Thoracic aorta (tissue), 2 donors: ENCODE measurements at regions not wholly inside any gene's neighbourhood (a gene's known extent, or its start where the extent isn't known, plus 50 kb on each side); places are given as distances from the start of the nearest gene placed in this dataset.
"Not testable (repeated sequence)": the region's sequence is repeated elsewhere in the genome, so short reads cannot be mapped to it uniquely, and the experiment has no call there.

Experiments used
- ATAC-seq: fragments of 150-250 bp; one replicate; pipeline ENCODE4 v1.8.0; 2017; ENCODE audit warnings: low read depth; ENCODE audit not compliant: insufficient number of reproducible peaks, low FRiP score
- DNase-seq: peaks from one replicate; pipeline ENCODE4 v3.0.0-alpha.2; 2020; ENCODE audit warnings: low spot score
- H3K27ac ChIP-seq, 2 donors: fragments of 200-600 bp; sonication (generic); 1 replicate in 1 of 2; 2 replicates in 1 of 2; pipeline ENCODE4 v1.5.1; 2016; ENCODE audit warnings: mild to moderate bottlenecking in 2 of 2, moderate library complexity in 2 of 2
- H3K27me3 ChIP-seq: fragments of 200-600 bp; sonication (generic); replicated peaks from 2 replicates; pipeline ENCODE4 v1.6.0; 2016; ENCODE audit warnings: mild to moderate bottlenecking; ENCODE audit not compliant: insufficient read depth
- H3K36me3 ChIP-seq: fragments of 200-600 bp; sonication (generic); one replicate; pipeline ENCODE4 v1.5.1; 2016
- H3K4me1 ChIP-seq, 2 donors: fragments of 200-600 bp; sonication (generic); 1 replicate in 1 of 2; 2 replicates in 1 of 2; pipeline versions ENCODE4 v1.5.1 to v1.6.0; 2016; ENCODE audit warnings: low read depth in 2 of 2, mild to moderate bottlenecking in 1 of 2; ENCODE audit not compliant: control insufficient read depth in 1 of 2
- H3K4me3 ChIP-seq: fragments of 200-600 bp; sonication (generic); 2 replicates; pipeline ENCODE4 v1.5.1; 2016; ENCODE audit warnings: mild to moderate bottlenecking
- H3K9me3 ChIP-seq: fragments of 200-600 bp; sonication (generic); 2 replicates; pipeline ENCODE4 v1.5.1; 2016
- CTCF ChIP-seq: fragments of 200-600 bp; sonication (generic); IDR thresholded peaks from one replicate; pipeline ENCODE4 v1.5.1; 2019; ENCODE audit warnings: antibody characterized with exemption

GRCh38 chr2:95695613-95696012, 103.8 kb downstream of the TRIM43 start:
- no peak overlapping the region for H3K4me3 ChIP-seq
- H3K4me1 ChIP-seq: no peaks in the 10 kb centered on the region
- H3K36me3 ChIP-seq: no peaks in the 10 kb centered on the region
- ATAC-seq (no peak), DNase-seq (no peak)
- no peaks in the 10 kb centered on the region for H3K27me3 ChIP-seq
- H3K9me3 ChIP-seq: no peaks in the 10 kb centered on the region
- no peak for TF ChIP-seq CTCF
- H3K27ac ChIP-seq: no peak overlapping the region

GRCh38 chr2:95698146-95698545, 106.3 kb downstream of the TRIM43 start:
- Histone ChIP-seq H3K9me3 (no peaks in the 10 kb centered on the region), H3K4me1 (no peaks in the 10 kb centered on the region), H3K27ac (no peak overlapping the region), H3K27me3 (no peaks in the 10 kb centered on the region), H3K36me3 (no peaks in the 10 kb centered on the region), H3K4me3 (no peak overlapping the region)
- ATAC-seq (no peak), DNase-seq (no peak)
- TF ChIP-seq CTCF: no peak

- not testable (repeated sequence) for H3K9me3 ChIP-seq, H3K4me1 ChIP-seq, H3K4me3 ChIP-seq, ATAC-seq, H3K27me3 ChIP-seq, H3K27ac ChIP-seq, H3K36me3 ChIP-seq, DNase-seq
These were observed 107.7 kb downstream of the TRIM43 start for GRCh38 chr2:95699201-95700184.

- DNase-seq (no peak), ATAC-seq (no peak)
- H3K9me3 ChIP-seq: no peaks in the 10 kb centered on the region
- no peak overlapping the region for H3K27ac ChIP-seq
- no peaks in the 10 kb centered on the region for H3K36me3 ChIP-seq
- no peak for TF ChIP-seq CTCF
- H3K4me3 ChIP-seq: no peak overlapping the region
- no peaks in the 10 kb centered on the region for H3K27me3 ChIP-seq
- no peaks in the 10 kb centered on the region for H3K4me1 ChIP-seq
These were observed 108.7 kb downstream of the TRIM43 start for GRCh38 chr2:95700519-95700918.

- H3K4me3 ChIP-seq: no peak overlapping the region
- ATAC-seq: no peak
These were observed 110.7 kb downstream of the TRIM43 start for GRCh38 chr2:95702471-95702870.

GRCh38 chr2:95707161-95707560, 115.4 kb downstream of the TRIM43 start:
- ATAC-seq, H3K27ac ChIP-seq, H3K36me3 ChIP-seq, H3K4me3 ChIP-seq, DNase-seq, H3K4me1 ChIP-seq, H3K9me3 ChIP-seq, H3K27me3 ChIP-seq: not testable (repeated sequence)

More at GRCh38 chr2:95702471-95702870, 110.7 kb downstream of the TRIM43 start:
- Histone ChIP-seq H3K36me3 (no peaks in the 10 kb centered on the region), H3K27me3 (no peaks in the 10 kb centered on the region), H3K27ac (no peak overlapping the region), H3K9me3 (no peaks in the 10 kb centered on the region), H3K4me1 (no peaks in the 10 kb centered on the region)
- no peak for TF ChIP-seq CTCF
- DNase-seq: no peak
